ENCODE measurements at regions not wholly inside any gene's neighbourhood (a gene's known extent, or its start where the extent isn't known, plus 50 kb on each side); places are given as distances from the start of the nearest gene placed in this dataset.

- TF ChIP-seq CTCF (IDR thresholded peaks at IDR 0.05 in 8 of 11, conservative IDR thresholded peaks at IDR 0.05 in 3 of 11) = no peak
- no peak for TF ChIP-seq POLR2A (IDR thresholded peaks at IDR 0.05)
- TF ChIP-seq POLR2AphosphoS5 (IDR thresholded peaks at IDR 0.05) = no peak
- Histone ChIP-seq H3K9me3 (peaks cover 0 to 7% (median 0%) of the 10 kb centered on the region in 8 donors), H3K27ac (no peak overlapping the region), H3K36me3 (no peaks in the 10 kb centered on the region), H3K4me1 (no peaks in the 10 kb centered on the region), H3K27me3 (replicated peaks in 1 of 7) (no peaks in the 10 kb centered on the region), H3K4me3 (no peak overlapping the region)
- no peak for DNase-seq
- WGBS, 5 donors = 60 to 75% (median 61%) methylated on average over 2 of the region's 2 CpGs
- intact Hi-C loops (cut with DNase I; ENCODE audit: low total_unique reads) = no loop called here
Observed at GRCh38 chr12:87066326-87066725, 810.1 kb upstream of the MGAT4C start.

GRCh38 chr12:87059231-87059630, 803.0 kb upstream of the MGAT4C start:
- Histone ChIP-seq H3K4me1 (no peaks in the 10 kb centered on the region), H3K9me3 (peaks cover 0 to 7% (median 0%) of the 10 kb centered on the region in 8 donors), H3K36me3 (no peaks in the 10 kb centered on the region), H3K27me3 (replicated peaks in 1 of 7) (no peaks in the 10 kb centered on the region), H3K4me3 (no peak overlapping the region), H3K27ac (no peak overlapping the region)
- intact Hi-C loops (cut with DNase I; ENCODE audit: low total_unique reads) = no loop called here
- WGBS, 5 donors = 51 to 66% (median 60%) methylated on average over 1 of the region's 1 CpG
- TF ChIP-seq POLR2AphosphoS5 (IDR thresholded peaks at IDR 0.05) = no peak
- no peak for TF ChIP-seq POLR2A (IDR thresholded peaks at IDR 0.05)
- no peak for TF ChIP-seq CTCF (IDR thresholded peaks at IDR 0.05 in 8 of 11, conservative IDR thresholded peaks at IDR 0.05 in 3 of 11)
- no peak for DNase-seq

GRCh38 chr12:87054226-87054625, 798.0 kb upstream of the MGAT4C start:
- H3K4me1 ChIP-seq = no peaks in the 10 kb centered on the region
- intact Hi-C loops (cut with DNase I; ENCODE audit: low total_unique reads) = no loop called here
- no peaks in the 10 kb centered on the region for H3K9me3 ChIP-seq
- H3K27ac ChIP-seq = no peak overlapping the region
- H3K4me3 ChIP-seq = no peak overlapping the region
- DNase-seq = no peak
- TF ChIP-seq POLR2A (IDR thresholded peaks at IDR 0.05) (no peak), POLR2AphosphoS5 (IDR thresholded peaks at IDR 0.05) (no peak), CTCF (IDR thresholded peaks at IDR 0.05 in 8 of 11, conservative IDR thresholded peaks at IDR 0.05 in 3 of 11) (no peak)
- H3K27me3 ChIP-seq (replicated peaks in 1 of 7) = no peaks in the 10 kb centered on the region
- no peaks in the 10 kb centered on the region for H3K36me3 ChIP-seq

DNA sequence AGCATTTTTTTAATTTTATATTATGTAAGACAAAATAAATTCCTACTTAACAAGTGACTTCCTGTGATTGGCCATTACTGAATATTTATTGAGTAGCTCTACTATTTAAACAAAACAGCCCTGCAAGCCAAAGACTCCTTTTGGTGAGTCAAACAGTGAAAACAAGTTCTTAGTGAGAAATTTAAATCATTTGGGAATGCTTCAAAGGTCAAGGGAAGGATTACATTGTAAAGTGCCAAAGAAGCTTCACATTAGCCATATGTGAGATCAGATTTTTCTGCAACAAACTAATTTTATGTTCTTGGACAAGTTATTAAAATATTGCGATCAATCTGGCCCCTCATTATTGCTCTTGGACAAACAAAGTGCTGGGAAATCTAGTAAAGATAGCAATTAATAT, 795.4 kb upstream of the MGAT4C start:
- 74 to 88% (median 81%) methylated on average over 1 of the region's 1 CpG for whole genome bisulfite sequencing, 5 donors
- H3K36me3 ChIP-seq = no peaks in the 10 kb centered on the region

More for the DNA sequence above, 795.4 kb upstream of the MGAT4C start:
- H3K27ac ChIP-seq = no peak overlapping the region
- no peak for DNase-seq
- no peaks in the 10 kb centered on the region for H3K4me1 ChIP-seq
- H3K4me3 ChIP-seq = no peak overlapping the region
- TF ChIP-seq CTCF (IDR thresholded peaks at IDR 0.05 in 8 of 11, conservative IDR thresholded peaks at IDR 0.05 in 3 of 11) (no peak), POLR2A (IDR thresholded peaks at IDR 0.05) (no peak), POLR2AphosphoS5 (IDR thresholded peaks at IDR 0.05) (no peak)
- no peaks in the 10 kb centered on the region for H3K9me3 ChIP-seq
- no peaks in the 10 kb centered on the region for H3K27me3 ChIP-seq (replicated peaks in 1 of 7)
- intact Hi-C loops (cut with DNase I; ENCODE audit: low total_unique reads) = no loop called here
